ENCODE measurements at regions not wholly inside any gene's neighbourhood (a gene's known extent, or its start where the extent isn't known, plus 50 kb on each side); places are given as distances from the start of the nearest gene placed in this dataset.

- no peaks in the 10 kb centered on the region for H3K9me3 Mint-ChIP-seq
- H3K4me1 Mint-ChIP-seq (ENCODE audit: low read depth), result no peaks in the 10 kb centered on the region
- Histone ChIP-seq H3K4me1 (ENCODE audit: insufficient read depth, low read length) (no peaks in the 10 kb centered on the region), H3K9me3 (ENCODE audit: control insufficient read depth in 1 of 2, insufficient read depth in 1 of 2, low read length in 2 of 2) (no peaks in the 10 kb centered on the region), H3K36me3 (ENCODE audit: insufficient read depth, low read length) (no peaks in the 10 kb centered on the region), H3K4me3 (ENCODE audit: low read length) (no peak overlapping the region), H3K27me3 (ENCODE audit: control insufficient read depth in 1 of 2, insufficient read depth in 2 of 2, low read length in 2 of 2) (no peaks in the 10 kb centered on the region), H3K27ac (ENCODE audit: low read depth in 1 of 2, low read length in 2 of 2) (no peak overlapping the region)
- intact Hi-C loops (cut with DNase I, micrococcal nuclease), result no loop called here
- CTCF ChIA-PET, result interaction anchor here (4.2 kb wide), 1 partner anchor 13 kb away, joined by 17 read pairs; no protein-coding TSS in a partner anchor
- no peaks in the 10 kb centered on the region for H3K27me3 Mint-ChIP-seq
- H3K4me3 Mint-ChIP-seq, result no peak overlapping the region
- ATAC-seq (ENCODE audit: poor library complexity) (no peak), DNase-seq (no peak)
- POLR2A ChIA-PET, result no interaction called here
- no peaks in the 10 kb centered on the region for H3K36me3 Mint-ChIP-seq (ENCODE audit: low read depth)
- no peak overlapping the region for H3K27ac Mint-ChIP-seq
- TF ChIP-seq CTCF (IDR thresholded peaks at IDR 0.05), result no peak
These were observed 124.7 kb upstream of the TMEM164 start for GRCh38 chrX:109878236-109878635.

- Histone ChIP-seq H3K4me1 (ENCODE audit: insufficient read depth, low read length) (no peaks in the 10 kb centered on the region), H3K27ac (ENCODE audit: low read depth in 1 of 2, low read length in 2 of 2) (no peak overlapping the region), H3K9me3 (ENCODE audit: control insufficient read depth in 1 of 2, insufficient read depth in 1 of 2, low read length in 2 of 2) (no peaks in the 10 kb centered on the region), H3K4me3 (ENCODE audit: low read length) (no peak overlapping the region), H3K27me3 (ENCODE audit: control insufficient read depth in 1 of 2, insufficient read depth in 2 of 2, low read length in 2 of 2) (no peaks in the 10 kb centered on the region), H3K36me3 (ENCODE audit: insufficient read depth, low read length) (no peaks in the 10 kb centered on the region)
- Mint-ChIP-seq H3K27ac (no peak overlapping the region), H3K4me3 (no peak overlapping the region), H3K4me1 (ENCODE audit: low read depth) (no peaks in the 10 kb centered on the region), H3K9me3 (no peaks in the 10 kb centered on the region), H3K27me3 (no peaks in the 10 kb centered on the region), H3K36me3 (ENCODE audit: low read depth) (no peaks in the 10 kb centered on the region)
- CTCF ChIA-PET, result interaction anchor here (4.2 kb wide), 1 partner anchor 11 kb away, joined by 17 read pairs; no protein-coding TSS in a partner anchor
- TF ChIP-seq CTCF (IDR thresholded peaks at IDR 0.05), result no peak
- intact Hi-C loops (cut with DNase I, micrococcal nuclease), result loop anchor here in 1 of 2 experiments (10.0 kb wide), 2 partner anchors 165 to 395 kb away; partner anchors contain the start of gene GUCY2F
- DNase-seq, result no peak
- POLR2A ChIA-PET, result no interaction called here
- no peak for ATAC-seq (ENCODE audit: poor library complexity)
These were observed 122.9 kb upstream of the TMEM164 start for GRCh38 chrX:109879991-109880390.

- Mint-ChIP-seq H3K27me3 (no peaks in the 10 kb centered on the region), H3K4me3 (no peak overlapping the region), H3K4me1 (ENCODE audit: low read depth) (no peaks in the 10 kb centered on the region), H3K27ac (no peak overlapping the region), H3K9me3 (no peaks in the 10 kb centered on the region), H3K36me3 (ENCODE audit: low read depth) (no peaks in the 10 kb centered on the region)
- no peaks in the 10 kb centered on the region for H3K36me3 ChIP-seq (ENCODE audit: insufficient read depth, low read length)
- H3K9me3 ChIP-seq (ENCODE audit: control insufficient read depth in 1 of 2, insufficient read depth in 1 of 2, low read length in 2 of 2), result no peaks in the 10 kb centered on the region
- CTCF ChIA-PET, result interaction anchor here (0.7 to 4.2 kb wide), 2 partner anchors 11 to 20 kb away, joined by 3 to 17 read pairs; no protein-coding TSS in a partner anchor
- H3K4me3 ChIP-seq (ENCODE audit: low read length), result no peak overlapping the region
- ATAC-seq (ENCODE audit: poor library complexity) (no peak), DNase-seq (peak in 3 of 14 experiments; percentile 6 to 49 (median 44))
- POLR2A ChIA-PET, result no interaction called here
- no peaks in the 10 kb centered on the region for H3K4me1 ChIP-seq (ENCODE audit: insufficient read depth, low read length)
- no peak for TF ChIP-seq CTCF (IDR thresholded peaks at IDR 0.05)
- H3K27ac ChIP-seq (ENCODE audit: low read depth in 1 of 2, low read length in 2 of 2), result no peak overlapping the region
- intact Hi-C loops (cut with DNase I, micrococcal nuclease), result loop anchor here in 1 of 2 experiments (10.0 kb wide), 2 partner anchors 166 to 396 kb away; partner anchors contain the start of gene GUCY2F
- no peaks in the 10 kb centered on the region for H3K27me3 ChIP-seq (ENCODE audit: control insufficient read depth in 1 of 2, insufficient read depth in 2 of 2, low read length in 2 of 2)
These were observed 122.3 kb upstream of the TMEM164 start for GRCh38 chrX:109880629-109881028.

All from CD4-positive, alpha-beta T cell (primary cell).